ENCODE measurements at regions not wholly inside any gene's neighbourhood (a gene's known extent, or its start where the extent isn't known, plus 50 kb on each side); places are given as distances from the start of the nearest gene placed in this dataset.

- TF ChIP-seq, protein P1, sequence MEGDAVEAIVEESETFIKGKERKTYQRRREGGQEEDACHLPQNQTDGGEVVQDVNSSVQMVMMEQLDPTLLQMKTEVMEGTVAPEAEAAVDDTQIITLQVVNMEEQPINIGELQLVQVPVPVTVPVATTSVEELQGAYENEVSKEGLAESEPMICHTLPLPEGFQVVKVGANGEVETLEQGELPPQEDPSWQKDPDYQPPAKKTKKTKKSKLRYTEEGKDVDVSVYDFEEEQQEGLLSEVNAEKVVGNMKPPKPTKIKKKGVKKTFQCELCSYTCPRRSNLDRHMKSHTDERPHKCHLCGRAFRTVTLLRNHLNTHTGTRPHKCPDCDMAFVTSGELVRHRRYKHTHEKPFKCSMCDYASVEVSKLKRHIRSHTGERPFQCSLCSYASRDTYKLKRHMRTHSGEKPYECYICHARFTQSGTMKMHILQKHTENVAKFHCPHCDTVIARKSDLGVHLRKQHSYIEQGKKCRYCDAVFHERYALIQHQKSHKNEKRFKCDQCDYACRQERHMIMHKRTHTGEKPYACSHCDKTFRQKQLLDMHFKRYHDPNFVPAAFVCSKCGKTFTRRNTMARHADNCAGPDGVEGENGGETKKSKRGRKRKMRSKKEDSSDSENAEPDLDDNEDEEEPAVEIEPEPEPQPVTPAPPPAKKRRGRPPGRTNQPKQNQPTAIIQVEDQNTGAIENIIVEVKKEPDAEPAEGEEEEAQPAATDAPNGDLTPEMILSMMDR (IDR thresholded peaks at IDR 0.05; ENCODE audit: poor library complexity) = no peak
- TF ChIP-seq EZH2 (IDR thresholded peaks at IDR 0.05; ENCODE audit: borderline replicate concordance) = no peak
- no peak for TF ChIP-seq EZH2phosphoT487 (IDR thresholded peaks at IDR 0.05; ENCODE audit: low read depth, severe bottlenecking, unreplicated experiment)
Measured at GRCh38 chr4:107518076-107518475, 202.0 kb downstream of the PAPSS1 start.

All from hepatocyte (in vitro differentiated cells).